Panc1 (cell line): ENCODE measurements at regions not wholly inside any gene's neighbourhood (a gene's known extent, or its start where the extent isn't known, plus 50 kb on each side); places are given as distances from the start of the nearest gene placed in this dataset.

Source experiments
- ATAC-seq: fragments of 200-7000 bp; cut with Tn5 transposase; 2 replicates; pipeline ENCODE4 v1.9.1; 2020; ENCODE audit warnings: mild to moderate bottlenecking, moderate library complexity
- BruUV-seq: library from RNA; stranded (reverse); fragments of 400-500 nt; replicated peaks from 2 replicates; lab custom pipeline; 2021; lab: Mats Ljungman, UMichigan
- CTCF ChIA-PET: fragments of 300-600 bp; sonication (Branson Sonifier 250); formaldehyde crosslinking; loops from one replicate; lab custom pipeline; 2022; ENCODE audit warnings: antibody characterized with exemption; lab: Charles Lee
- POLR2A ChIA-PET: fragments of 300-600 bp; sonication (Branson Sonifier 250); formaldehyde crosslinking; loops from one replicate; lab custom pipeline; 2022; ENCODE audit warnings: antibody characterized with exemption; lab: Charles Lee
- DNase-seq: peaks from one replicate; pipeline ENCODE4 v3.0.0-alpha.2; 2010; ENCODE audit warnings: low read depth, low spot score
- H3K27ac ChIP-seq: 2 replicates; pipeline ENCODE4 v1.5.1; 2011; ENCODE audit warnings: mild to moderate bottlenecking, low read length, inconsistent platforms
- H3K27me3 ChIP-seq: fragments of 200-500 bp; sonication (Bioruptor generic); 2 replicates; pipeline ENCODE4 v1.6.0; 2014; ENCODE audit warnings: low read length, inconsistent platforms; ENCODE audit not compliant: control insufficient read depth, insufficient read depth
- H3K36me3 ChIP-seq: fragments of 200-500 bp; sonication (Bioruptor generic); 2 replicates; pipeline ENCODE4 v1.5.1; 2014; ENCODE audit warnings: inconsistent platforms, mild to moderate bottlenecking, low read length, moderate library complexity; ENCODE audit not compliant: control insufficient read depth, insufficient read depth
- H3K4me1 ChIP-seq: 2 replicates; pipeline ENCODE4 v1.5.1; 2011; ENCODE audit warnings: inconsistent platforms, mild to moderate bottlenecking, low read length, moderate library complexity; ENCODE audit not compliant: control insufficient read depth, insufficient read depth
- H3K4me3 ChIP-seq, 2 experiments: 2 replicates each; pipeline ENCODE4 v1.5.1; 2011 to 2012; ENCODE audit warnings: low read depth in 2 of 2, low read length in 2 of 2, mild to moderate bottlenecking in 2 of 2, inconsistent platforms in 1 of 2, moderate library complexity in 1 of 2
- H3K9me3 ChIP-seq: fragments of 200-500 bp; sonication (Bioruptor generic); 2 replicates; pipeline ENCODE4 v1.5.1; 2014; ENCODE audit warnings: low read depth, mild to moderate bottlenecking, inconsistent platforms, low read length, moderate library complexity; ENCODE audit not compliant: control insufficient read depth, insufficient read depth
- CTCF ChIP-seq: fragments of 450-650 bp; IDR thresholded peaks from 2 replicates; pipeline ENCODE4 v1.5.1; 2017; ENCODE audit warnings: mild to moderate bottlenecking
- POLR2AphosphoS5 ChIP-seq: IDR thresholded peaks from 2 replicates; pipeline ENCODE4 v1.6.1; 2012; ENCODE audit warnings: mild to moderate bottlenecking, low read depth, low read length, moderate library complexity
- REST ChIP-seq, 2 experiments: IDR thresholded peaks; 2 replicates each; pipeline ENCODE4 v1.6.1; 2011 to 2012; ENCODE audit warnings: low read depth in 2 of 2, control low read depth in 1 of 2, low read length in 1 of 2, mild to moderate bottlenecking in 1 of 2, moderate library complexity in 1 of 2; ENCODE audit not compliant: insufficient read depth in 1 of 2
- SIN3A ChIP-seq: IDR thresholded peaks from 2 replicates; pipeline ENCODE4 v1.6.1; 2012; ENCODE audit warnings: low read depth, mild to moderate bottlenecking, low read length, moderate library complexity, borderline replicate concordance; ENCODE audit not compliant: insufficient read depth
- TCF7L2 ChIP-seq: IDR thresholded peaks from 2 replicates; pipeline ENCODE4 v1.6.1; 2011; ENCODE audit warnings: mild to moderate bottlenecking, low read depth, low read length, inconsistent platforms
- in situ Hi-C: cut with HindIII; loops from 2 replicates; pipeline ENCODE4 v1.10.0; 2016; ENCODE audit warnings: low sequenced_read_pairs, low pct_unique_long_range_greater_than_20kb
- intact Hi-C: fragments of 100-400 bp; cut with micrococcal nuclease; formaldehyde crosslinking; loops from one replicate; pipeline ENCODE4 v1.10.0; 2022; ENCODE audit not compliant: unreplicated experiment

- Histone ChIP-seq H3K27me3 (no peaks in the 10 kb centered on the region), H3K4me3 (no peak overlapping the region), H3K9me3 (no peaks in the 10 kb centered on the region), H3K4me1 (no peaks in the 10 kb centered on the region), H3K36me3 (no peaks in the 10 kb centered on the region), H3K27ac (no peak overlapping the region)
- intact Hi-C loops: no loop called here
- no TSS peak for BruUV-seq
- DNase-seq (no peak), ATAC-seq (no peak)
- POLR2A ChIA-PET: no interaction called here
- CTCF ChIA-PET: no interaction called here
- TF ChIP-seq TCF7L2 (no peak), CTCF (no peak), REST (IDR thresholded peaks at IDR 0.05; ENCODE audit: insufficient read depth in 1 of 2, low read depth in 2 of 2, low read length in 1 of 2) (no peak), POLR2AphosphoS5 (no peak), SIN3A (no peak)
- in situ Hi-C loops: no loop called here
Measured at GRCh38 chr14:97023871-97024270, 226.7 kb downstream of the VRK1 start.

GRCh38 chr14:97024300-97024699, 227.1 kb downstream of the VRK1 start:
- TF ChIP-seq SIN3A: no peak
- TF ChIP-seq REST (IDR thresholded peaks at IDR 0.05; ENCODE audit: insufficient read depth in 1 of 2, low read depth in 2 of 2, low read length in 1 of 2): no peak
- TF ChIP-seq TCF7L2: no peak
- TF ChIP-seq POLR2AphosphoS5: no peak
- no peak for TF ChIP-seq CTCF
- in situ Hi-C loops (no loop called here), intact Hi-C loops (no loop called here)
- ATAC-seq: no peak
- Histone ChIP-seq H3K4me1 (no peaks in the 10 kb centered on the region), H3K27me3 (no peaks in the 10 kb centered on the region), H3K9me3 (no peaks in the 10 kb centered on the region), H3K36me3 (no peaks in the 10 kb centered on the region), H3K4me3 (no peak overlapping the region), H3K27ac (no peak overlapping the region)
- DNase-seq: no peak
- POLR2A ChIA-PET: no interaction called here
- BruUV-seq: no TSS peak
- CTCF ChIA-PET: no interaction called here
